ENCODE measurements at regions not wholly inside any gene's neighbourhood (a gene's known extent, or its start where the extent isn't known, plus 50 kb on each side); places are given as distances from the start of the nearest gene placed in this dataset.

- no peak for DNase-seq (ENCODE audit: low read depth, low spot score)
Measured at GRCh38 chr9:89902450-89903140, 297.8 kb downstream of the GADD45G start.

DNA sequence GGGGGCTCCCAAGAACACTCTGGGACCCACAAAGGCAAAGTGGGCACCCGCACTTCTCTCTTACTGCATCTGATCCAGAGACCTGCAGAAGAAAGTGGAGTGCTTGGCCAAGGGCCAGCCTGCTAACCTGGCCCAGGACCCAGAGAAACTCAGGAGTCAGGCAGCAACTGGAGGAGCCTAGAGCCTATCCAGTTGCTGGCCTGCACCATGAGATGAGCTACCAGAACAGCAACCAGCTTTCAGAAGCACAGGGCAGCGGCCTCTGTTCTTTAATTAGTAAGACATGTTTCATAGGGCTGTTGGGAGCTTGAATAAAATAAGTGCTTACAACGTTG lies 298.3 kb downstream of the GADD45G start:
- no peak for DNase-seq (ENCODE audit: low read depth, low spot score)

DNA sequence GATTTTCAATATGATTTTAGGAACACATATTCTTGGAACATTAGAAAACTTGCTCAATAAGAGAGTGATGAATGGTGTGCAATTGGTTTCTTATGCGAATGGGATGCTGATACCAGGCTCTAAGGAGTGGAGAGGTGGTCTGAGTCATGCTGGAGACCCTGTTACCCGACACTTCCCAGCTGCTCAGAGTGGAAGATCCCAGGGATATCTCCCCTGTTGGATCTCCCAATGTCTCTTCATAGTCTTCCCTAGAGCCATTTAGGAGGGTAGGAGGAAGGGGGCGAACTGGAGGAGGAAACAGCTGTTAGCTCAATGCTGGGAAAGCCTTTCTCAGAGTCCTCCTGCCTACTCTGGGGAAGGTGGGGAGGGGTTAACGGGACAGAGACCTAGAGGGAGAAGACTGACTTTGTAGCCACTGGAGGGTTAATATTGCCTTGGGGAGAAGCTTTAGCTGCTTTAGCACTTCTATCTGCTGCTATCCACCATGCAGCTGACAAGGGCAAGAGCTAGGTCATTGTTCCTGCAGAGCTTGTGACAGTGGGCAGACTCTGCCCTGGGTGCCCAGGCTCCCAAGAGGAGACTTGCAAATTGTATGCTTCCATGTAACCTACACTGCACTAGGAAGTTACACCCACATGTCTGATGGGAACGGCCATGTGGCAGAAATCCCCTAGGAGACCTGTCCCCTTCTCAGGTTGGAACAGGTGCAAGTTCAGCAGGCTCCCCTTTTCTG lies 301.0 kb downstream of the GADD45G start:
- no peak for DNase-seq (ENCODE audit: low read depth, low spot score)

GRCh38 chr9:89911721-89912604 lies 307.2 kb downstream of the GADD45G start:
- DNase-seq (ENCODE audit: low read depth, low spot score): no peak

GRCh38 chr9:89912605-89912953 lies 307.8 kb downstream of the GADD45G start:
- no peak for DNase-seq (ENCODE audit: low read depth, low spot score)

GRCh38 chr9:89915187-89915586 lies 310.4 kb downstream of the GADD45G start:
- no peak for DNase-seq (ENCODE audit: low read depth, low spot score)

DNA sequence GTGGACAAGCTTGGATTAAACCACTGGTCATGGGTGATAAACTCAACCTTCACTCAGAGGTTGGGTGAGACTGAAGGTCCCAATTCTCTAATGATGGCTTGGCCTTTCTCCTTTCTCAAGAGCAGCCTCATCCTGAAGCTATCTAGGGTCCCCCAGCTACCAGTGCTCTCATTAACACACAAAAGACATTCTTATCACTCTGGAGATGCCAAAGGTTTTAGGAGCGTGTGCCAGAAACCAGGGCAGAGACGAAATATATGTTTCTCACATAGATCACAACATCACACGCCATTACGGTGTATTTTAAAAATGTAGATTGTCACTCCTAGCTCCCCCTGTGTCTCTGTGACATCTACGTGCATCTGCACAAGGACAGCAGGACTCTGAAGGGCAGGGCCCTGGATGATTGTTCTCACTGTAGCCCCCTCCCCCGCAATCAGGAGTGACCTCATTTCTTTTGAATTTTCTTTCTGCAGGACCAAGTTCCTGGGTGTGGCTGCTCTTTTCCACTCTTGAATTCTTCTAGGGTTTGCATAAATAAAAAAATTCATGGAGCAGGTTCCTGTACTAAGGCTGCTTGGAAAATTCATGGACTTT lies 311.3 kb downstream of the GADD45G start:
- DNase-seq (ENCODE audit: low read depth, low spot score): no peak

- no peak for DNase-seq (ENCODE audit: low read depth, low spot score)
Measured at GRCh38 chr9:89917861-89918260, 313.0 kb downstream of the GADD45G start.

GRCh38 chr9:89919171-89919681 lies 314.4 kb downstream of the GADD45G start:
- peak; percentile 48 for DNase-seq (ENCODE audit: low read depth, low spot score)

DNA sequence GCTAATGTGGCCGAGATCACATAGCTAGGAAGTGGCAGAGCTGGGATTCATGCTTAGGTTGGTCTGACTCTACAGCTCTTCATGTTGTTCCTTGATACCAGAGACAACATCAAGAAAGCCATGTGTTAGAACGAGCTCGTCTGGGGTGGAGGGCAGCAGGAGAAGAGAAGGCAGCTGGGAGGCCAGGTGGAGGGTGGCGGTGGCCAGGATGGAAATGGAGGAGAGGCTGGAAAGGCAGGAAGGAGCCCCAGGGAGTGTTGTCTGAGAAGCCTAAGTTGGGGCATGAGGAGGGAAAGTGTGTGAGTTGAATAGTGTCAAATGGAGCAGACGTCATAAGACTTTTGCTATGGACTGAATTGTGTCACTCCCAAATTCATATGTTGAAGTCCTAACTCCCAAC lies 315.3 kb downstream of the GADD45G start:
- DNase-seq (ENCODE audit: low read depth, low spot score): no peak

DNA sequence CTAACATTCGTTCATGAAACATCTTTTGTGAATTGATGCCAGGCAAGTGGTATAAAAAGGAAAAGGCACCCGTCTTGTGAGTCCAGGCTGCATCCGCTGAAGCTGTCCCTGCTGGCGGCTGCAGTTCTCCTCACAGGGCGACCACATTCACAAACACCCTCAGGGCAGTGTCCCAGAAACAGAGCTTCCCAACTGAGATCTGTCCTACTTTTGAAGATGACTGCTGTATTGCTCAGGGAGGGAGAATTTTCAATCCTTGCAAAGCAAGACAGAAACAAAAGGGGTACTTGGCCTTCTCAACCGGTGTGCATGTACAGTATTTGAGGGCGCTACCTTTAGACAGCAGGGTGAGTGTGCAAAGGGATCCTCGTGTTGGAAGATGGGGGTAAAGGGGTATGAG lies 316.1 kb downstream of the GADD45G start:
- DNase-seq (ENCODE audit: low read depth, low spot score): no peak

DNA sequence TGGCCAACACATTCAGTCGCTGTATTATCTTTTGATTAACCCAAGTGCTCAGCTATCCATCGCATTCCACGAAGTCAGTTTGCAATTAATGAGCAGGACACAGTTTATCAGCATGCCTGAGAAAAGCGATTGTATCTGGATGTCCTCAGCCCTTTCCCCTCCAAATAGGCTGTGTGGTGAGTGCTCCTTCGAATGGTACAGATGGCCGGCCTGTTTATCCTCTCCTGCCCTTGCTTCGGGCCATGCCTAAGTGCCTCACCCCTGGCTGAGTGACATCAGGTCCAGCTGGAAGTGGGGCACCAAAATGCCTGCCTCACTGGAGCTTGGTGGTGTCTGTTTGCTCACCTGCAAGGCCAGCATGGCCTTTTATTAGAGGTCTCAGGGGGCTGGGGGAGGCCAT lies 317.3 kb downstream of the GADD45G start:
- DNase-seq (ENCODE audit: low read depth, low spot score): no peak

GRCh38 chr9:89923174-89923573 lies 318.4 kb downstream of the GADD45G start:
- no peak for DNase-seq (ENCODE audit: low read depth, low spot score)

GRCh38 chr9:89923961-89924504 lies 319.2 kb downstream of the GADD45G start:
- DNase-seq (ENCODE audit: low read depth, low spot score): no peak

- DNase-seq (ENCODE audit: low read depth, low spot score): no peak
Measured at GRCh38 chr9:89924611-89925010, 319.8 kb downstream of the GADD45G start.

GRCh38 chr9:89926167-89926566 lies 321.4 kb downstream of the GADD45G start:
- DNase-seq (ENCODE audit: low read depth, low spot score): no peak

GRCh38 chr9:89926691-89927220 lies 321.9 kb downstream of the GADD45G start:
- no peak for DNase-seq (ENCODE audit: low read depth, low spot score)

GRCh38 chr9:89928106-89928505 lies 323.3 kb downstream of the GADD45G start:
- DNase-seq (ENCODE audit: low read depth, low spot score): no peak

- DNase-seq (ENCODE audit: low read depth, low spot score): no peak
Measured at GRCh38 chr9:89928521-89929275, 323.9 kb downstream of the GADD45G start.

DNA sequence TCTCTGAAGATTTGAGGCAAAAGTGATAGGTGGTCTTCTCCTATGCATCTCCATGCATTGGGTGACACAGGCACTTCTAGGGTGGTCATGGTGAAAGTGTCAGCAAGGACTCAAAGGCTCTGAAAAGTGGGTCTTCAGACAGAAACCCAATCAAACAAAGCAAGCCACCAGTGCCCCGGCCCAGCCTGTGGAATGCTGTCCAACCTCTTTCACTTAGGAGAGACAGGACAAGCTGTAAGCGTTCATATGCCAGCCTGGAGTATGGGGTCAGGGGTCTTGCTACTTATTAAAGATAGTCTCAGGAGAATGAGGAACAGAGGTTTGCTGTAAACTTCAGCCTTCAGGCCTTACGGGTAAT lies 324.5 kb downstream of the GADD45G start:
- DNase-seq (ENCODE audit: low read depth, low spot score): no peak
